ENCODE measurements at regions not wholly inside any gene's neighbourhood (a gene's known extent, or its start where the extent isn't known, plus 50 kb on each side); places are given as distances from the start of the nearest gene placed in this dataset.

GRCh38 chr2:150887926-150888325, 373.7 kb downstream of the RBM43 start:
- DNase-seq = no peak

GRCh38 chr2:150885774-150886386, 375.8 kb downstream of the RBM43 start:
- DNase-seq = no peak

- no peak for DNase-seq
Measured at GRCh38 chr2:150885236-150885635, 376.4 kb downstream of the RBM43 start.

- no peak for DNase-seq
Measured at GRCh38 chr2:150883613-150883895, 378.1 kb downstream of the RBM43 start.

- no peak for DNase-seq
Measured at GRCh38 chr2:150882751-150883612, 378.7 kb downstream of the RBM43 start.

GRCh38 chr2:150880986-150881385, 380.7 kb downstream of the RBM43 start:
- no peak for DNase-seq

- no peak for DNase-seq
Measured at GRCh38 chr2:150878356-150878755, 383.3 kb downstream of the RBM43 start.

GRCh38 chr2:150876251-150876950, 385.3 kb downstream of the RBM43 start:
- DNase-seq = no peak

GRCh38 chr2:150873396-150873772, 385.9 kb upstream of the RND3 start:
- no peak for DNase-seq

GRCh38 chr2:150872756-150873395, 385.4 kb upstream of the RND3 start:
- no peak for DNase-seq

- DNase-seq = no peak
Measured at GRCh38 chr2:150866431-150866830, 379.0 kb upstream of the RND3 start.

GRCh38 chr2:150863691-150864090, 376.2 kb upstream of the RND3 start:
- DNase-seq = no peak

GRCh38 chr2:150860301-150860700, 372.8 kb upstream of the RND3 start:
- no peak for DNase-seq

- no peak for DNase-seq
Measured at GRCh38 chr2:150859877-150860276, 372.4 kb upstream of the RND3 start.

- no peak for DNase-seq
Measured at GRCh38 chr2:150859162-150859561, 371.7 kb upstream of the RND3 start.

- no peak for DNase-seq
Measured at GRCh38 chr2:150858382-150858781, 370.9 kb upstream of the RND3 start.

- no peak for DNase-seq
Measured at GRCh38 chr2:150856596-150857281, 369.3 kb upstream of the RND3 start.

GRCh38 chr2:150853263-150853662, 365.8 kb upstream of the RND3 start:
- no peak for DNase-seq

GRCh38 chr2:150850641-150851040, 363.2 kb upstream of the RND3 start:
- DNase-seq = no peak

GRCh38 chr2:150847578-150847977, 360.1 kb upstream of the RND3 start:
- DNase-seq = no peak

GRCh38 chr2:150846691-150847090, 359.2 kb upstream of the RND3 start:
- no peak for DNase-seq

GRCh38 chr2:150832686-150833085, 345.2 kb upstream of the RND3 start:
- DNase-seq = no peak

- DNase-seq = no peak
Measured at GRCh38 chr2:150824118-150824517, 336.7 kb upstream of the RND3 start.
